Astrocyte (in vitro differentiated cells and primary cell): ENCODE measurements at regions not wholly inside any gene's neighbourhood (a gene's known extent, or its start where the extent isn't known, plus 50 kb on each side); places are given as distances from the start of the nearest gene placed in this dataset.

Experiments used
- EZH2 ChIP-seq: IDR thresholded peaks from 2 replicates; pipeline ENCODE4 v1.6.1; 2012; ENCODE audit warnings: mild to moderate bottlenecking, low read length, inconsistent platforms; ENCODE audit not compliant: insufficient read depth
- TF ChIP-seq, protein P1 (sequence below): IDR thresholded peaks from 2 replicates; pipeline ENCODE4 v1.5.1; 2011; ENCODE audit warnings: low read depth, mild to moderate bottlenecking, inconsistent platforms, low read length, moderate library complexity; ENCODE audit not compliant: insufficient read depth

DNA sequence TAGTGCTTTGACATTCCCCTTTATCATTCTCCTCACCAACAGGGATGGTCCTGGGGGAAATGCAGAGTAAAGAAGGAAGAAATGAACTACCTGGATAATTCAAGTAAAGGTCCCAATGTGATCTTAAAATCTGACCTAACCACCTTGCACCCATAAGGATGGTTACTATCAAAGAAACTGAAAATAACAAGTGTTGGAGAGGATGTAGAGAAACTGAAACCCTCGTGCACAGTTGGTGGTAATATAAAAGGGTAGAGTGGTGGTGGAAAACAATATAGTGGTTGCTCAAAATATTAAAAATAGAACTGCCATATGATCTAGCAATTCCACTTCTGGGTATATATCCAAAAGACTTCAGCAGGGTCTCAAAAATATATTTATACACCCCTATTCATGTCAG is 298.6 kb upstream of the PPARGC1A start:
- TF ChIP-seq, protein P1, sequence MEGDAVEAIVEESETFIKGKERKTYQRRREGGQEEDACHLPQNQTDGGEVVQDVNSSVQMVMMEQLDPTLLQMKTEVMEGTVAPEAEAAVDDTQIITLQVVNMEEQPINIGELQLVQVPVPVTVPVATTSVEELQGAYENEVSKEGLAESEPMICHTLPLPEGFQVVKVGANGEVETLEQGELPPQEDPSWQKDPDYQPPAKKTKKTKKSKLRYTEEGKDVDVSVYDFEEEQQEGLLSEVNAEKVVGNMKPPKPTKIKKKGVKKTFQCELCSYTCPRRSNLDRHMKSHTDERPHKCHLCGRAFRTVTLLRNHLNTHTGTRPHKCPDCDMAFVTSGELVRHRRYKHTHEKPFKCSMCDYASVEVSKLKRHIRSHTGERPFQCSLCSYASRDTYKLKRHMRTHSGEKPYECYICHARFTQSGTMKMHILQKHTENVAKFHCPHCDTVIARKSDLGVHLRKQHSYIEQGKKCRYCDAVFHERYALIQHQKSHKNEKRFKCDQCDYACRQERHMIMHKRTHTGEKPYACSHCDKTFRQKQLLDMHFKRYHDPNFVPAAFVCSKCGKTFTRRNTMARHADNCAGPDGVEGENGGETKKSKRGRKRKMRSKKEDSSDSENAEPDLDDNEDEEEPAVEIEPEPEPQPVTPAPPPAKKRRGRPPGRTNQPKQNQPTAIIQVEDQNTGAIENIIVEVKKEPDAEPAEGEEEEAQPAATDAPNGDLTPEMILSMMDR = no peak
- TF ChIP-seq EZH2 = no peak
